IMR-90 (cell line): ENCODE measurements at regions not wholly inside any gene's neighbourhood (a gene's known extent, or its start where the extent isn't known, plus 50 kb on each side); places are given as distances from the start of the nearest gene placed in this dataset.
A peak's percentile ranks its signal among the peaks of the same experiment; 100 is the strongest.

Experiments used
- ATAC-seq: fragments of 200-7000 bp; cut with Tn5 transposase; 2 replicates; pipeline ENCODE4 v1.9.1; 2020; ENCODE audit warnings: low read depth, mild to moderate bottlenecking, moderate library complexity
- BruUV-seq: library from RNA; stranded (reverse); fragments of 400-500 nt; replicated peaks from 2 replicates; lab custom pipeline; 2021; lab: Mats Ljungman, UMichigan
- CTCF ChIA-PET: fragments of 300-600 bp; formaldehyde crosslinking; extraction: SDS; loops from one replicate; lab custom pipeline; 2021; ENCODE audit warnings: antibody characterized with exemption; lab: Yijun Ruan, JAX
- POLR2A ChIA-PET: fragments of 300-600 bp; sonication (Branson Sonifier 250); formaldehyde crosslinking; loops from one replicate; lab custom pipeline; 2022; ENCODE audit warnings: antibody characterized with exemption; ENCODE audit not compliant: unreplicated experiment; lab: Charles Lee
- DNase-seq: peaks from one replicate; pipeline ENCODE4 v3.0.0; 2013
- H2AFZ ChIP-seq: replicated peaks from 2 replicates; pipeline ENCODE3; 2013; ENCODE audit warnings: low read length, mild to moderate bottlenecking; ENCODE audit not compliant: poor library complexity
- H2AK5ac ChIP-seq: 2 replicates; pipeline ENCODE4 v1.6.1; 2013; ENCODE audit warnings: low read depth, low read length, inconsistent platforms
- H2AK9ac ChIP-seq: replicated peaks from 2 replicates; pipeline ENCODE3; 2013; ENCODE audit warnings: mild to moderate bottlenecking, low read depth, low read length, moderate library complexity; ENCODE audit not compliant: poor library complexity
- H2BK120ac ChIP-seq: 2 replicates; pipeline ENCODE4 v1.6.1; 2013; ENCODE audit warnings: low read depth, low read length, inconsistent platforms
- H2BK15ac ChIP-seq: 3 replicates; pipeline ENCODE4 v1.6.1; 2013; ENCODE audit warnings: low read depth, low read length, inconsistent platforms
- H2BK20ac ChIP-seq: 2 replicates; pipeline ENCODE4 v1.6.1; 2013; ENCODE audit warnings: low read depth, mild to moderate bottlenecking, inconsistent platforms, low read length, moderate library complexity
- H2BK5ac ChIP-seq: 2 replicates; pipeline ENCODE4 v1.6.1; 2013; ENCODE audit warnings: mild to moderate bottlenecking, low read depth, low read length, inconsistent platforms; ENCODE audit not compliant: poor library complexity, severe bottlenecking
- H3K14ac ChIP-seq: replicated peaks from 2 replicates; pipeline ENCODE4 v1.6.1; 2013; ENCODE audit warnings: low read depth, low read length, inconsistent platforms
- H3K18ac ChIP-seq: 2 replicates; pipeline ENCODE4 v1.6.1; 2013; ENCODE audit warnings: low read depth, low read length, control low read depth
- H3K23ac ChIP-seq: 2 replicates; pipeline ENCODE4 v1.6.1; 2013; ENCODE audit warnings: low read depth, low read length, inconsistent platforms
- H3K27ac ChIP-seq: 2 replicates; pipeline ENCODE4 v1.5.1; 2013; ENCODE audit warnings: mild to moderate bottlenecking, control low read depth, low read length; ENCODE audit not compliant: insufficient read depth
- H3K27me3 ChIP-seq: 2 replicates; pipeline ENCODE4 v1.6.1; 2013; ENCODE audit warnings: low read length; ENCODE audit not compliant: control insufficient read depth, insufficient read depth
- H3K36me3 ChIP-seq: 2 replicates; pipeline ENCODE4 v1.6.1; 2013; ENCODE audit warnings: low read length, mixed read lengths; ENCODE audit not compliant: control insufficient read depth, insufficient read depth
- H3K4ac ChIP-seq: 2 replicates; pipeline ENCODE4 v1.6.1; 2013; ENCODE audit warnings: low read depth, low read length, inconsistent platforms
- H3K4me1 ChIP-seq: 2 replicates; pipeline ENCODE4 v1.6.1; 2013; ENCODE audit warnings: low read length, mixed read lengths; ENCODE audit not compliant: control insufficient read depth, insufficient read depth
- H3K4me2 ChIP-seq: 2 replicates; pipeline ENCODE4 v1.6.1; 2013; ENCODE audit warnings: low read depth, mild to moderate bottlenecking, control low read depth, low read length, moderate library complexity
- H3K4me3 ChIP-seq: 2 replicates; pipeline ENCODE4 v1.5.1; 2013; ENCODE audit warnings: low read depth, mild to moderate bottlenecking, control low read depth, low read length, moderate library complexity; ENCODE audit not compliant: insufficient read depth
- H3K56ac ChIP-seq: 2 replicates; pipeline ENCODE4 v1.6.1; 2013; ENCODE audit warnings: low read length, inconsistent platforms; ENCODE audit not compliant: insufficient read depth; ENCODE audit errors: extremely low read depth
- H3K79me1 ChIP-seq, 2 experiments: 2 replicates each; pipeline ENCODE4 v1.6.1; 2013; ENCODE audit warnings: low read length in 2 of 2, inconsistent platforms in 1 of 2, low read depth in 1 of 2
- H3K9ac ChIP-seq: 2 replicates; pipeline ENCODE4 v1.6.1; 2013; ENCODE audit warnings: low read depth, low read length, control low read depth
- H3K9me1 ChIP-seq: 2 replicates; pipeline ENCODE4 v1.6.1; 2013; ENCODE audit warnings: low read length, inconsistent platforms; ENCODE audit not compliant: insufficient read depth
- H3K9me3 ChIP-seq: 2 replicates; pipeline ENCODE4 v1.6.1; 2013; ENCODE audit warnings: low read length; ENCODE audit not compliant: control insufficient read depth, insufficient read depth
- H4K20me1 ChIP-seq: 2 replicates; pipeline ENCODE4 v1.6.1; 2013; ENCODE audit warnings: low read length, inconsistent platforms; ENCODE audit not compliant: insufficient read depth
- H4K5ac ChIP-seq: 2 replicates; pipeline ENCODE4 v1.6.1; 2013; ENCODE audit warnings: mild to moderate bottlenecking, low read depth, low read length, control low read depth
- H4K8ac ChIP-seq, 2 experiments: 2 replicates each; pipeline ENCODE4 v1.6.1; 2013; ENCODE audit warnings: low read depth in 2 of 2, low read length in 2 of 2, control low read depth in 1 of 2, inconsistent platforms in 1 of 2
- H4K91ac ChIP-seq: 2 replicates; pipeline ENCODE4 v1.6.1; 2013; ENCODE audit warnings: low read depth, low read length, inconsistent platforms; ENCODE audit not compliant: insufficient read depth
- CTCF ChIP-seq: conservative IDR thresholded peaks from 2 replicates; pipeline ENCODE4 v1.5.1; 2012; ENCODE audit warnings: mild to moderate bottlenecking, low read depth, low read length, improper control_type of control experiment
- FOS ChIP-seq: fragments of 150-350 bp; IDR thresholded peaks from 2 replicates; pipeline ENCODE4 v1.6.1; 2016; ENCODE audit warnings: low read depth, low read length
- MAFK ChIP-seq: IDR thresholded peaks from 2 replicates; pipeline ENCODE4 v1.6.1; 2012; ENCODE audit warnings: low read depth, low read length, improper control_type of control experiment
- MAZ ChIP-seq: IDR thresholded peaks from 2 replicates; pipeline ENCODE4 v1.6.1; 2012; ENCODE audit warnings: low read depth, mild to moderate bottlenecking, low read length, improper control_type of control experiment, moderate library complexity, borderline replicate concordance
- MXI1 ChIP-seq: IDR thresholded peaks from 2 replicates; pipeline ENCODE4 v1.6.1; 2012; ENCODE audit warnings: low read depth, mild to moderate bottlenecking, low read length, moderate library complexity, borderline replicate concordance
- NFE2L2 ChIP-seq: fragments of 150-350 bp; IDR thresholded peaks from 2 replicates; pipeline ENCODE4 v1.6.1; 2016; ENCODE audit warnings: low read depth, mild to moderate bottlenecking, low read length
- POLR2A ChIP-seq: IDR thresholded peaks from 2 replicates; pipeline ENCODE4 v1.6.1; 2012; ENCODE audit warnings: mild to moderate bottlenecking, low read depth, low read length
- RAD21 ChIP-seq: IDR thresholded peaks from 2 replicates; pipeline ENCODE4 v1.6.1; 2012; ENCODE audit warnings: low read length, improper control_type of control experiment
- RCOR1 ChIP-seq: IDR thresholded peaks from 2 replicates; pipeline ENCODE4 v1.6.1; 2012; ENCODE audit warnings: mild to moderate bottlenecking, low read length, improper control_type of control experiment; ENCODE audit not compliant: insufficient replicate concordance
- RFX5 ChIP-seq: IDR thresholded peaks from 2 replicates; pipeline ENCODE4 v1.8.0; 2012; ENCODE audit warnings: low read depth, mild to moderate bottlenecking, low read length, moderate library complexity
- SMC3 ChIP-seq: fragments of 150-350 bp; IDR thresholded peaks from 2 replicates; pipeline ENCODE4 v1.6.1; 2016; ENCODE audit warnings: low read depth, mild to moderate bottlenecking, antibody characterized with exemption, low read length, moderate library complexity
- WGBS, 2 experiments: methylation state at CpG; one replicate each; pipeline versions ENCODE4 v1.1.5 to v1.1.7; 2013; ENCODE audit warnings: missing lambda C conversion rate in 2 of 2; ENCODE audit not compliant: insufficient read length in 1 of 2; ENCODE audit errors: extremely low coverage in 2 of 2; 5-methylcytosine and 5-hydroxymethylcytosine counted together
- dilution Hi-C: fragments of 300-500 bp; cut with HindIII; formaldehyde crosslinking; loops from one replicate; pipeline ENCODE4 v1.14.3; 2018; ENCODE audit warnings: low sequenced_read_pairs; ENCODE audit not compliant: unreplicated experiment
- in situ Hi-C: fragments of 300-500 bp; cut with MboI; formaldehyde crosslinking; loops from 3 replicates; pipeline ENCODE4 v1.14.3; 2019; ENCODE audit warnings: low sequenced_read_pairs, inconsistent platforms, mixed read lengths
- intact Hi-C: fragments of 100-400 bp; cut with micrococcal nuclease; formaldehyde crosslinking; loops from 2 replicates; pipeline ENCODE4 v1.10.0; 2022
- TF ChIP-seq, protein P1 (sequence below): fragments of 150-350 bp; IDR thresholded peaks from 2 replicates; pipeline ENCODE4 v1.6.1; 2016; ENCODE audit warnings: low read depth, mild to moderate bottlenecking, low read length, moderate library complexity, borderline replicate concordance
- TF ChIP-seq, protein P2 (sequence below): fragments of 150-350 bp; IDR thresholded peaks from 2 replicates; pipeline ENCODE4 v1.6.1; 2017; ENCODE audit warnings: mild to moderate bottlenecking, antibody characterized with exemption, low read length, low read depth

DNA sequence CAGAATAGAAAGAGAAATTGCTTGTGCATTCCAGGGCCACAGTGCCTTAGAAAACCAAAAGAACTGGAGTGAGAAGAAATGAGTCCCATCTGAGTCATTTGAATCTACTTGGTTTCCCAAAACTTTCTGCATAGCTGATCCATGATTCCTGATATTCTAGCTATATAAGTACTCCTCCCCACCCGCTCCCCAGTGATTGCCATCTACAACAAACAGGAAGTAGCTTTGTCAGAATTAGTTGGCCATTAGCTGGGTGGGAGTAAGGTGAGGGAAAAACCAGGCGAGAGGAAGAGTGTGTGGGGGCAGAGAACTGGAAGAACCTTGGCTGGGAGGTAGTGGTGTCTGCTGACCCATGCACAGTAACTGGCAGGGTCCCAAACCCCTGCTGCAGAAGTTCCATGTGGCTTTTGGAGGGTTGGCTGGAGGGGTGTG, 122.1 kb downstream of the ACAA2 start:
- BruUV-seq = no TSS peak
- Histone ChIP-seq H2AK5ac (peak overlapping the region; percentile 94; the same call in 1 of the 2 replicates), H2BK15ac (peak overlapping the region; percentile 55; the same call in 2 of the 3 replicates), H3K4ac (peak overlapping the region; percentile 56), H4K20me1 (peaks cover 4% of the 10 kb centered on the region; the same call in 1 of the 2 replicates), H3K18ac (no peak overlapping the region), H2BK20ac (peak overlapping the region; percentile 61), H3K4me3 (no peak overlapping the region), H2AFZ (peak overlapping the region; percentile 76), H2AK9ac (peak overlapping the region; percentile 86), H3K4me1 (peaks cover 9% of the 10 kb centered on the region), H3K79me1 (no peaks in the 10 kb centered on the region), H4K91ac (0 out of 2 replicates have a peak overlapping the region, but pooled peaks have one; percentile 45), H2BK5ac (no peak overlapping the region), H3K9ac (no peak overlapping the region), H4K5ac (no peak overlapping the region), H3K14ac (peak overlapping the region; percentile 51; the same call in 1 of the 2 replicates), H3K27me3 (no peaks in the 10 kb centered on the region), H4K8ac (peak overlapping the region; percentile 50 to 52; a peak in 2 of 4 replicates), H3K27ac (no peak overlapping the region; the same call in 1 of the 2 replicates), H3K9me1 (peaks cover 9% of the 10 kb centered on the region), H3K56ac (no peak overlapping the region), H3K9me3 (no peaks in the 10 kb centered on the region), H3K23ac (peak overlapping the region; percentile 29; the same call in 1 of the 2 replicates), H3K4me2 (peak overlapping the region; percentile 21), H3K36me3 (no peaks in the 10 kb centered on the region), H2BK120ac (peak overlapping the region; percentile 50)
- in situ Hi-C loops (no loop called here), intact Hi-C loops (loop anchor here (5.0 to 10.0 kb wide), 2 partner anchors 36 to 126 kb away; partner anchors contain the start of gene LIPG), dilution Hi-C loops (no loop called here)
- no CpG with 5 or more reads among the region's 2 CpGs for WGBS, 2 experiments
- ChIA-PET POLR2A (no interaction called here), CTCF (interaction anchor here (0.8 to 0.9 kb wide), 2 partner anchors 62 to 74 kb away, joined by 3 to 6 read pairs; no protein-coding TSS in a partner anchor)
- peak; percentile 93 for DNase-seq
- ATAC-seq = peak; percentile 73
- no peak for TF ChIP-seq NFE2L2
- no peak for TF ChIP-seq RFX5
- TF ChIP-seq, protein P1, sequence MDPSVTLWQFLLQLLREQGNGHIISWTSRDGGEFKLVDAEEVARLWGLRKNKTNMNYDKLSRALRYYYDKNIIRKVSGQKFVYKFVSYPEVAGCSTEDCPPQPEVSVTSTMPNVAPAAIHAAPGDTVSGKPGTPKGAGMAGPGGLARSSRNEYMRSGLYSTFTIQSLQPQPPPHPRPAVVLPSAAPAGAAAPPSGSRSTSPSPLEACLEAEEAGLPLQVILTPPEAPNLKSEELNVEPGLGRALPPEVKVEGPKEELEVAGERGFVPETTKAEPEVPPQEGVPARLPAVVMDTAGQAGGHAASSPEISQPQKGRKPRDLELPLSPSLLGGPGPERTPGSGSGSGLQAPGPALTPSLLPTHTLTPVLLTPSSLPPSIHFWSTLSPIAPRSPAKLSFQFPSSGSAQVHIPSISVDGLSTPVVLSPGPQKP = no peak
- peak; percentile 56 for TF ChIP-seq FOS
- no peak for TF ChIP-seq RAD21
- no peak for TF ChIP-seq POLR2A
- no peak for TF ChIP-seq CTCF
- no peak for TF ChIP-seq MXI1
- TF ChIP-seq, protein P2, sequence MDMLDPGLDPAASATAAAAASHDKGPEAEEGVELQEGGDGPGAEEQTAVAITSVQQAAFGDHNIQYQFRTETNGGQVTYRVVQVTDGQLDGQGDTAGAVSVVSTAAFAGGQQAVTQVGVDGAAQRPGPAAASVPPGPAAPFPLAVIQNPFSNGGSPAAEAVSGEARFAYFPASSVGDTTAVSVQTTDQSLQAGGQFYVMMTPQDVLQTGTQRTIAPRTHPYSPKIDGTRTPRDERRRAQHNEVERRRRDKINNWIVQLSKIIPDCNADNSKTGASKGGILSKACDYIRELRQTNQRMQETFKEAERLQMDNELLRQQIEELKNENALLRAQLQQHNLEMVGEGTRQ = no peak
- no peak for TF ChIP-seq MAFK
- no peak for TF ChIP-seq RCOR1
- no peak for TF ChIP-seq SMC3
- TF ChIP-seq MAZ = peak; percentile 65; the same call in 1 of the 2 replicates
